ENCODE measurements at regions not wholly inside any gene's neighbourhood (a gene's known extent, or its start where the extent isn't known, plus 50 kb on each side); places are given as distances from the start of the nearest gene placed in this dataset.

DNA sequence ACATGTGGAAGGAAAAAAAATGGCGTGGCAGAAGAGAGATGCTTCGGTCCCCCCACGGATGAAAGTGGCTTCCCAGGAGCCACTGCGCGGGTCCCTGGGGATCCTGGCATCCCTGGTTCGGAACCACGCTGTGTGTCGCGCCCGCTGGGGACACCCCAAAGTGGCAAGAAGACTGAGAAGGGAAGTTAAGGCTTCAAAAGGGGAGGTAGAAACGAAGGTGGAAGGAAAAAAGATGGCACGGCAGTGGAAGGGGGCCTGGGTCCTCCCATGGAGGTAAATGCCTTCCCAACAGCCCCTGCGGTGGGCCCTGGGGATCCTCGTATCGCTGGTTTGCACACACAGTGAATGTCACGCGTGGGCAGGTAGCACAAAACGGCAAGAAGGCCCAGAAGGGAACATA, 281.7 kb downstream of the ALG10 start:
- Histone ChIP-seq H3K36me3 (ENCODE audit: low read length) (no peaks in the 10 kb centered on the region), H3K27ac (ENCODE audit: low read depth, low read length) (no peak overlapping the region), H3K4me3 (ENCODE audit: insufficient read depth, low read length, poor library complexity, severe bottlenecking) (no peak overlapping the region), H4K20me1 (ENCODE audit: low read depth, low read length) (no peaks in the 10 kb centered on the region), H3K9me2 (replicated peaks; ENCODE audit: insufficient read depth, low read length) (no peaks in the 10 kb centered on the region), H3K27me3 (ENCODE audit: low read length) (no peaks in the 10 kb centered on the region), H3K4me2 (ENCODE audit: low read depth, low read length, poor library complexity, severe bottlenecking) (no peak overlapping the region), H3K79me2 (ENCODE audit: insufficient read depth, low read length) (no peaks in the 10 kb centered on the region), H3K9ac (ENCODE audit: low read length) (no peak overlapping the region), H2AFZ (ENCODE audit: low read depth, low read length, severe bottlenecking) (no peak overlapping the region), H3K9me3 (ENCODE audit: insufficient read depth, low read length) (no peaks in the 10 kb centered on the region), H3F3A (ENCODE audit: insufficient read depth) (no peaks in the 10 kb centered on the region)
- no peak for TF ChIP-seq EZH2phosphoT487 (conservative IDR thresholded peaks at IDR 0.05; ENCODE audit: low read length)
- TF ChIP-seq, protein P1, sequence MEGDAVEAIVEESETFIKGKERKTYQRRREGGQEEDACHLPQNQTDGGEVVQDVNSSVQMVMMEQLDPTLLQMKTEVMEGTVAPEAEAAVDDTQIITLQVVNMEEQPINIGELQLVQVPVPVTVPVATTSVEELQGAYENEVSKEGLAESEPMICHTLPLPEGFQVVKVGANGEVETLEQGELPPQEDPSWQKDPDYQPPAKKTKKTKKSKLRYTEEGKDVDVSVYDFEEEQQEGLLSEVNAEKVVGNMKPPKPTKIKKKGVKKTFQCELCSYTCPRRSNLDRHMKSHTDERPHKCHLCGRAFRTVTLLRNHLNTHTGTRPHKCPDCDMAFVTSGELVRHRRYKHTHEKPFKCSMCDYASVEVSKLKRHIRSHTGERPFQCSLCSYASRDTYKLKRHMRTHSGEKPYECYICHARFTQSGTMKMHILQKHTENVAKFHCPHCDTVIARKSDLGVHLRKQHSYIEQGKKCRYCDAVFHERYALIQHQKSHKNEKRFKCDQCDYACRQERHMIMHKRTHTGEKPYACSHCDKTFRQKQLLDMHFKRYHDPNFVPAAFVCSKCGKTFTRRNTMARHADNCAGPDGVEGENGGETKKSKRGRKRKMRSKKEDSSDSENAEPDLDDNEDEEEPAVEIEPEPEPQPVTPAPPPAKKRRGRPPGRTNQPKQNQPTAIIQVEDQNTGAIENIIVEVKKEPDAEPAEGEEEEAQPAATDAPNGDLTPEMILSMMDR (IDR thresholded peaks at IDR 0.05; ENCODE audit: insufficient read depth, low read length, poor library complexity, severe bottlenecking): no peak

DNA sequence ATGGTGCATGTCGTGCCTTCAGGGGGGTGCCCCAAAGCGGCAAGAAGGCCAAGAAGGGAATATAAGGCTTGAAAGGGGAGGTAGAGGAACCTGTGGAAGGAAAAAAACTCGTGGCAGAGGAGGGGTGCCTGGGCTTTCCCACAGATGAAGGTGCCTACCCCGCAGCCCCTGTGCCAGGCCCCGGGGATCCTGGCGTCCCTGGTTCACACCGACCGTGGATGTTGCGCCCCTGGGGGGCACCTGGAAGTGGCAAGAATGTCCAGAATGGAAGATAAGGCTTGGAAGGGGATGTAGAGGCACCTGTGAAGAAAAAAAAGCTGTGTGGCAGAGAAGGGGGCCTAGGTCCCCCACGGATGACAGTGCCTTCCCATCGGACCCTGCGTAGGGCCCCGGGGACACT, 282.2 kb downstream of the ALG10 start:
- TF ChIP-seq, protein P1 (IDR thresholded peaks at IDR 0.05; ENCODE audit: insufficient read depth, low read length, poor library complexity, severe bottlenecking): no peak
- TF ChIP-seq EZH2phosphoT487 (conservative IDR thresholded peaks at IDR 0.05; ENCODE audit: low read length): no peak
- H3K4me2 ChIP-seq (ENCODE audit: low read depth, low read length, poor library complexity, severe bottlenecking): no peak overlapping the region
- no peaks in the 10 kb centered on the region for H3K36me3 ChIP-seq (ENCODE audit: low read length)
- no peak overlapping the region for H3K27ac ChIP-seq (ENCODE audit: low read depth, low read length)
- no peak overlapping the region for H2AFZ ChIP-seq (ENCODE audit: low read depth, low read length, severe bottlenecking)
- H3K9me3 ChIP-seq (ENCODE audit: insufficient read depth, low read length): no peaks in the 10 kb centered on the region
- H4K20me1 ChIP-seq (ENCODE audit: low read depth, low read length): no peaks in the 10 kb centered on the region
- H3K4me3 ChIP-seq (ENCODE audit: insufficient read depth, low read length, poor library complexity, severe bottlenecking): no peak overlapping the region
- no peaks in the 10 kb centered on the region for H3F3A ChIP-seq (ENCODE audit: insufficient read depth)
- no peak overlapping the region for H3K9ac ChIP-seq (ENCODE audit: low read length)
- no peaks in the 10 kb centered on the region for H3K9me2 ChIP-seq (replicated peaks; ENCODE audit: insufficient read depth, low read length)
- no peaks in the 10 kb centered on the region for H3K27me3 ChIP-seq (ENCODE audit: low read length)
- no peaks in the 10 kb centered on the region for H3K79me2 ChIP-seq (ENCODE audit: insufficient read depth, low read length)

- no peak overlapping the region for H2AFZ ChIP-seq (ENCODE audit: low read depth, low read length, severe bottlenecking)
- H3K27ac ChIP-seq (ENCODE audit: low read depth, low read length): no peak overlapping the region
- H3K79me2 ChIP-seq (ENCODE audit: insufficient read depth, low read length): no peaks in the 10 kb centered on the region
- no peaks in the 10 kb centered on the region for H3K27me3 ChIP-seq (ENCODE audit: low read length)
- H3K9ac ChIP-seq (ENCODE audit: low read length): no peak overlapping the region
- H3K9me3 ChIP-seq (ENCODE audit: insufficient read depth, low read length): no peaks in the 10 kb centered on the region
- H4K20me1 ChIP-seq (ENCODE audit: low read depth, low read length): no peaks in the 10 kb centered on the region
- H3K36me3 ChIP-seq (ENCODE audit: low read length): no peaks in the 10 kb centered on the region
- no peak overlapping the region for H3K4me2 ChIP-seq (ENCODE audit: low read depth, low read length, poor library complexity, severe bottlenecking)
- H3K9me2 ChIP-seq (replicated peaks; ENCODE audit: insufficient read depth, low read length): no peaks in the 10 kb centered on the region
- H3K4me3 ChIP-seq (ENCODE audit: insufficient read depth, low read length, poor library complexity, severe bottlenecking): no peak overlapping the region
- no peak for TF ChIP-seq EZH2phosphoT487 (conservative IDR thresholded peaks at IDR 0.05; ENCODE audit: low read length)
- TF ChIP-seq, protein P1 (IDR thresholded peaks at IDR 0.05; ENCODE audit: insufficient read depth, low read length, poor library complexity, severe bottlenecking): no peak
- H3F3A ChIP-seq (ENCODE audit: insufficient read depth): no peaks in the 10 kb centered on the region
Observed at GRCh38 chr12:34305176-34305575, 282.9 kb downstream of the ALG10 start.
